GM12878 (cell line): ENCODE measurements at regions not wholly inside any gene's neighbourhood (a gene's known extent, or its start where the extent isn't known, plus 50 kb on each side); places are given as distances from the start of the nearest gene placed in this dataset.

Experiments used
- ATAC-seq: fragments of 200-7000 bp; cut with Tn5 transposase; 3 replicates; pipeline ENCODE4 v1.9.1; 2020; ENCODE audit warnings: mild to moderate bottlenecking, moderate library complexity
- BruUV-seq: library from RNA; stranded (reverse); fragments of 400-500 nt; replicated peaks from 2 replicates; lab custom pipeline; 2021; lab: Mats Ljungman, UMichigan
- CTCF ChIA-PET: fragments of 300-600 bp; sonication (Branson Sonifier 250); formaldehyde crosslinking; extraction: SDS; loops from one replicate; lab custom pipeline; 2021; ENCODE audit warnings: inconsistent platforms; lab: Yijun Ruan, JAX
- POLR2A ChIA-PET: fragments of 350-600 bp; formaldehyde crosslinking; extraction: SDS; loops from one replicate; lab custom pipeline; 2021; ENCODE audit warnings: inconsistent platforms; lab: Charles Lee
- RAD21 ChIA-PET: fragments of 300-600 bp; sonication (Branson Sonifier 250); formaldehyde crosslinking; loops from one replicate; lab custom pipeline; 2023; ENCODE audit warnings: antibody characterized with exemption; ENCODE audit not compliant: unreplicated experiment; lab: Charles Lee
- SMC1A ChIA-PET: fragments of 300-600 bp; sonication (Branson Sonifier 250); formaldehyde crosslinking; loops from one replicate; lab custom pipeline; 2023; ENCODE audit not compliant: unreplicated experiment, uncharacterized antibody; lab: Charles Lee
- DNase-seq: peaks from one replicate; pipeline ENCODE4 v3.0.0-alpha.2; 2011; ENCODE audit warnings: low read depth, low spot score
- FAIRE-seq: peaks from 3 replicates; lab custom pipeline; 2011; peaks lifted over from hg19 to GRCh38; lab: Jason Lieb, UNC
- H2AFZ ChIP-seq: 2 replicates; pipeline ENCODE4 v1.6.0; 2011; ENCODE audit warnings: low read depth, low read length, control low read depth; ENCODE audit not compliant: control insufficient read depth
- H3K27ac ChIP-seq: 2 replicates; pipeline ENCODE4 v1.5.1; 2011; ENCODE audit warnings: control low read depth; ENCODE audit not compliant: control insufficient read depth, insufficient read depth
- H3K27me3 ChIP-seq, 2 experiments: replicated peaks in 1 of 2; 2 replicates each; pipeline versions ENCODE4 v1.6.0 to v1.6.1; 2011; ENCODE audit warnings: low read length in 1 of 2; ENCODE audit not compliant: control insufficient read depth in 2 of 2, insufficient read depth in 2 of 2
- H3K36me3 ChIP-seq, 2 experiments: 2 replicates each; pipeline ENCODE4 v1.5.1; 2011; ENCODE audit warnings: low read length in 1 of 2; ENCODE audit not compliant: control insufficient read depth in 2 of 2, insufficient read depth in 2 of 2
- H3K4me1 ChIP-seq: 2 replicates; pipeline ENCODE4 v1.6.1; 2011; ENCODE audit warnings: mild to moderate bottlenecking, low read length, moderate library complexity, mixed read lengths; ENCODE audit not compliant: control insufficient read depth, insufficient read depth
- H3K4me2 ChIP-seq: 2 replicates; pipeline ENCODE4 v1.6.0; 2011; ENCODE audit warnings: control low read depth; ENCODE audit not compliant: control insufficient read depth, insufficient read depth
- H3K4me3 ChIP-seq: fragments of 200-600 bp; sonication (generic); 2 replicates; pipeline ENCODE4 v1.5.1; 2016
- H3K79me2 ChIP-seq: 2 replicates; pipeline ENCODE4 v1.6.0; 2011; ENCODE audit warnings: low read length; ENCODE audit not compliant: control insufficient read depth, insufficient read depth
- H3K9ac ChIP-seq: 2 replicates; pipeline ENCODE4 v1.8.0; 2011; ENCODE audit warnings: low read length, control low read depth, mixed read lengths; ENCODE audit not compliant: control insufficient read depth, insufficient read depth
- H3K9me3 ChIP-seq: replicated peaks from 3 replicates; pipeline ENCODE4 v1.5.1; 2011; ENCODE audit warnings: mild to moderate bottlenecking, low read length; ENCODE audit not compliant: control insufficient read depth, insufficient read depth
- H4K20me1 ChIP-seq: 2 replicates; pipeline ENCODE4 v1.6.0; 2011; ENCODE audit not compliant: control insufficient read depth, insufficient read depth
- ATF7 ChIP-seq: fragments of 450-650 bp; IDR thresholded peaks from 2 replicates; pipeline ENCODE4 v1.6.1; 2016; ENCODE audit warnings: low read depth, mild to moderate bottlenecking
- JUNB ChIP-seq: IDR thresholded peaks from 2 replicates; pipeline ENCODE4 v1.6.1; 2016; ENCODE audit warnings: antibody characterized with exemption, mild to moderate bottlenecking
- KAT2A ChIP-seq: conservative IDR thresholded peaks from 2 replicates; pipeline ENCODE4 v1.6.1; 2011; ENCODE audit warnings: low read depth, low read length; ENCODE audit not compliant: control insufficient read depth
- KLF5 ChIP-seq: fragments of 450-650 bp; IDR thresholded peaks from 2 replicates; pipeline ENCODE4 v1.6.1; 2014; ENCODE audit warnings: mild to moderate bottlenecking; ENCODE audit not compliant: partially characterized antibody
- MYC ChIP-seq: IDR thresholded peaks from 2 replicates; pipeline ENCODE4 v1.6.1; 2011; ENCODE audit warnings: mild to moderate bottlenecking, low read length, moderate library complexity, inconsistent platforms; ENCODE audit not compliant: insufficient read depth, insufficient replicate concordance, insufficient read length, severe bottlenecking
- NBN ChIP-seq: fragments of 450-650 bp; IDR thresholded peaks from 2 replicates; pipeline ENCODE4 v1.6.1; 2016
- NR2C1 ChIP-seq: fragments of 450-650 bp; IDR thresholded peaks from 2 replicates; pipeline ENCODE4 v1.6.1; 2017; ENCODE audit warnings: antibody characterized with exemption, mild to moderate bottlenecking, moderate library complexity
- RAD21 ChIP-seq: IDR thresholded peaks from 2 replicates; pipeline ENCODE4 v1.6.1; 2011; ENCODE audit warnings: mild to moderate bottlenecking, low read depth, low read length, moderate library complexity; ENCODE audit not compliant: insufficient read depth
- RBBP5 ChIP-seq: fragments of 200-600 bp; sonication (generic); conservative IDR thresholded peaks from 2 replicates; pipeline ENCODE4 v1.6.1; 2016
- SMAD1 ChIP-seq: fragments of 450-650 bp; IDR thresholded peaks from 2 replicates; pipeline ENCODE4 v1.6.1; 2018; ENCODE audit warnings: mild to moderate bottlenecking, low read depth; ENCODE audit not compliant: partially characterized antibody
- SP1 ChIP-seq: IDR thresholded peaks from one replicate; pipeline ENCODE4 v1.6.1; 2011; ENCODE audit warnings: low read depth, low read length
- ZNF24 ChIP-seq: fragments of 450-650 bp; IDR thresholded peaks from 2 replicates; pipeline ENCODE4 v1.6.1; 2017; ENCODE audit warnings: antibody characterized with exemption, mild to moderate bottlenecking
- WGBS: methylation state at CpG from one replicate; pipeline ENCODE4 v1.1.6; 2016; ENCODE audit warnings: low lambda C conversion rate; ENCODE audit not compliant: insufficient replicate concordance, insufficient coverage; ENCODE audit errors: missing lambda C conversion rate; 5-methylcytosine and 5-hydroxymethylcytosine counted together
- in situ Hi-C: fragments of 300-500 bp; cut with MboI; formaldehyde crosslinking; loops from 9 replicates; pipeline ENCODE4 v1.14.3; 2018; ENCODE audit warnings: mixed read lengths
- intact Hi-C: fragments of 100-400 bp; cut with micrococcal nuclease; formaldehyde crosslinking; loops from one replicate; pipeline ENCODE4 v1.14.2; 2022; ENCODE audit not compliant: unreplicated experiment
- TF ChIP-seq, protein P1 (sequence below): IDR thresholded peaks from 2 replicates; pipeline ENCODE4 v1.6.1; 2011; ENCODE audit warnings: mild to moderate bottlenecking, low read depth, low read length, moderate library complexity; ENCODE audit not compliant: insufficient replicate concordance

DNA sequence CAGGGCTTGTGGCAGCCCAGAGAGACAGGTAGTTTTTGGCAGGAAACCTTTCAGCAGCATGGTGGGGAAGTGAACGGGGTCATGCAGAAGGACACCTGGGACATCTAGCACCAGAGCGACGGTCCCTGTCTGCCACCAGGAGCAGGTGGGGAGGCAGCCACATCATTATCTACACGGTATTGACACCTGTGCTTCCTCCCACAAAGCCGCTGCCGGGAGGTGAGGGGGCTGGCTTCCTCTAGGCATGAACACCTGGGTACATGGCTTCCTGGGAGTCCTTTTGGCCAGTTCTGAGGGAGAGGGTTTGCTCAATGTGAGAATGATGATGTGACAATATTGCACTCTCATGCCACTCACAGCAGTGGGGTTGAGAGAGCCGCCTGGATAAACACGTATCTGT is 275.2 kb downstream of the ACTR3B start:
- no peak for FAIRE-seq
- ChIA-PET CTCF (no interaction called here), POLR2A (no interaction called here), SMC1A (no interaction called here), RAD21 (no interaction called here)
- H3K79me2 ChIP-seq, result no peaks in the 10 kb centered on the region
- H3K36me3 ChIP-seq, result no peaks in the 10 kb centered on the region
- in situ Hi-C loops, result no loop called here
- H3K4me1 ChIP-seq, result no peaks in the 10 kb centered on the region
- no peak overlapping the region for H3K9ac ChIP-seq
- H3K4me3 ChIP-seq, result no peak overlapping the region
- no peaks in the 10 kb centered on the region for H3K9me3 ChIP-seq
- no peak for TF ChIP-seq NR2C1
- no peak for TF ChIP-seq NBN
- TF ChIP-seq ZNF24, result no peak
- no peak for TF ChIP-seq ATF7
- TF ChIP-seq KLF5, result no peak
- no peak for TF ChIP-seq MYC
- TF ChIP-seq SMAD1, result no peak
- no peak for TF ChIP-seq KAT2A
- TF ChIP-seq, protein P1, sequence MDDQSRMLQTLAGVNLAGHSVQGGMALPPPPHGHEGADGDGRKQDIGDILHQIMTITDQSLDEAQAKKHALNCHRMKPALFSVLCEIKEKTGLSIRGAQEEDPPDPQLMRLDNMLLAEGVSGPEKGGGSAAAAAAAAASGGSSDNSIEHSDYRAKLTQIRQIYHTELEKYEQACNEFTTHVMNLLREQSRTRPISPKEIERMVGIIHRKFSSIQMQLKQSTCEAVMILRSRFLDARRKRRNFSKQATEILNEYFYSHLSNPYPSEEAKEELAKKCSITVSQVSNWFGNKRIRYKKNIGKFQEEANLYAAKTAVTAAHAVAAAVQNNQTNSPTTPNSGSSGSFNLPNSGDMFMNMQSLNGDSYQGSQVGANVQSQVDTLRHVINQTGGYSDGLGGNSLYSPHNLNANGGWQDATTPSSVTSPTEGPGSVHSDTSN, result no peak
- TF ChIP-seq JUNB, result no peak
- no peak for TF ChIP-seq RBBP5
- no peak for TF ChIP-seq RAD21
- TF ChIP-seq SP1, result no peak
- ATAC-seq, result no peak
- no peak for DNase-seq
- no TSS peak for BruUV-seq
- 63% methylated on average over 8 of the region's 8 CpGs for WGBS
- no peak overlapping the region for H3K4me2 ChIP-seq
- no peaks in the 10 kb centered on the region for H3K27me3 ChIP-seq
- H2AFZ ChIP-seq, result no peak overlapping the region
- intact Hi-C loops, result no loop called here
- H3K27ac ChIP-seq, result no peak overlapping the region
- H4K20me1 ChIP-seq, result no peaks in the 10 kb centered on the region
